GM18519 (cell line): ENCODE measurements at regions not wholly inside any gene's neighbourhood (a gene's known extent, or its start where the extent isn't known, plus 50 kb on each side); places are given as distances from the start of the nearest gene placed in this dataset.

Experiments used
- ATAC-seq: cut with Tn5 transposase; IDR thresholded peaks from one replicate; pipeline ENCODE4 v1.9.1; 2021; ENCODE audit warnings: mild to moderate bottlenecking, moderate library complexity; ENCODE audit not compliant: unreplicated experiment, low FRiP score

GRCh38 chr18:76258209-76258608, 236.8 kb downstream of the ZNF516 start:
- no peak for ATAC-seq

GRCh38 chr18:76255070-76255683, 239.9 kb downstream of the ZNF516 start:
- no peak for ATAC-seq

- no peak for ATAC-seq
Observed at GRCh38 chr18:76252880-76253279, 242.2 kb downstream of the ZNF516 start.

- no peak for ATAC-seq
Observed at GRCh38 chr18:76252139-76252538, 242.9 kb downstream of the ZNF516 start.

GRCh38 chr18:76251691-76252090, 243.4 kb downstream of the ZNF516 start:
- no peak for ATAC-seq

GRCh38 chr18:76246590-76246989, 248.5 kb downstream of the ZNF516 start:
- ATAC-seq: no peak

- no peak for ATAC-seq
Observed at GRCh38 chr18:76234676-76235060, 260.4 kb downstream of the ZNF516 start.

GRCh38 chr18:76233876-76234675, 261.0 kb downstream of the ZNF516 start:
- no peak for ATAC-seq

GRCh38 chr18:76233406-76233805, 261.6 kb downstream of the ZNF516 start:
- no peak for ATAC-seq

GRCh38 chr18:76232779-76233178, 262.3 kb downstream of the ZNF516 start:
- ATAC-seq: no peak

- ATAC-seq: no peak
Observed at GRCh38 chr18:76232010-76232409, 263.0 kb downstream of the ZNF516 start.

- ATAC-seq: no peak
Observed at GRCh38 chr18:76231402-76231801, 263.6 kb downstream of the ZNF516 start.

- no peak for ATAC-seq
Observed at GRCh38 chr18:76230791-76231190, 264.3 kb downstream of the ZNF516 start.

GRCh38 chr18:76228716-76229115, 266.3 kb downstream of the ZNF516 start:
- ATAC-seq: no peak

GRCh38 chr18:76227759-76228158, 267.3 kb downstream of the ZNF516 start:
- no peak for ATAC-seq

- no peak for ATAC-seq
Observed at GRCh38 chr18:76223403-76223802, 271.6 kb downstream of the ZNF516 start.

- no peak for ATAC-seq
Observed at GRCh38 chr18:76219023-76219422, 276.0 kb downstream of the ZNF516 start.

GRCh38 chr18:76216096-76216495, 278.9 kb downstream of the ZNF516 start:
- ATAC-seq: no peak

- no peak for ATAC-seq
Observed at GRCh38 chr18:76213991-76214390, 281.1 kb downstream of the ZNF516 start.

GRCh38 chr18:76212960-76213359, 282.1 kb downstream of the ZNF516 start:
- no peak for ATAC-seq

GRCh38 chr18:76209597-76209996, 285.4 kb downstream of the ZNF516 start:
- ATAC-seq: no peak

- ATAC-seq: no peak
Observed at GRCh38 chr18:76208678-76209306, 286.2 kb downstream of the ZNF516 start.
